Activated CD8-positive, alpha-beta memory T cell treated with anti-CD3 and anti-CD28 coated beads, Interleukin-2, amount 50 U/mL, for 48 hours (primary cell): ENCODE measurements at regions not wholly inside any gene's neighbourhood (a gene's known extent, or its start where the extent isn't known, plus 50 kb on each side); places are given as distances from the start of the nearest gene placed in this dataset.

ENCODE experiments used
- DNase-seq: peaks from one replicate; pipeline ENCODE4 v3.0.0-alpha.2; 2020

GRCh38 chr2:144063602-144064001, 456.3 kb downstream of the ZEB2 start:
- no peak for DNase-seq

DNA sequence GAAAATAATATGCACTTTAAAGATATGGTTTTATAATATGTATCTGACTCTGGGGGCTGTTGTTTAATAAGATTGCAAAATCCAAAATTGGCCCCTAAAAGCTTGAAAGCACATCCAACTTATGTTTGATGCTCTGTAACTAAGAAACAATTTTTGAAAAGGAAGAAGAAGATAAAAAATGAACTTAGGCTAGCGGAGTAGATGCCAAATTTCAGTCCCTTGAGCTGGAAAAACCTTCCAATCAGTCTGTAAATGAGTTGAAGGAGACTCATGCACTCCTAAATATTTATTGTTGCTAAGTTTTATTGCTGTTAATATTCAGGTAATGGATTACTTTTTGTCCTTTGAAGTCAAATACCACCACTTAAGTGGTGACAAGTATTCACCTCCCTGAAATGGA, 465.0 kb downstream of the ZEB2 start:
- DNase-seq, result no peak

- DNase-seq, result no peak
Measured at GRCh38 chr2:144052083-144052482, 467.8 kb downstream of the ZEB2 start.

DNA sequence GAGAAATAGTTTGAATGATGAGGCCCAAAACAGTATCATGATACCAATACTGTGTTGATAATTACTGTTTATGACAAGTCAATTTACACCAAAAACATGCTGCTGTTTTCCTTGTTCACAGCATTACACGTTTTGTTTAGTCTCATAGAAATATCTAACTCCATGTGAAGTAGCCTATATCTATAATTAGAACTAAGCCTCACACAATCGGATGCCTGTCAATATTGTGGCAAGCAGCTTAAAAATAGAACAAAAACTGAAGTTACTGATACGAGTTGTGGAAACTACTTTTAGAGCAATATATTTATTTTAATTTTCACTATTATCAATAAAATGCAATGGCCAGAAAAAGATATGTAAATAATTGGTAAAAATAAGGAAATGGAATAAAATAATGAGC, 470.8 kb downstream of the ZEB2 start:
- no peak for DNase-seq

DNA sequence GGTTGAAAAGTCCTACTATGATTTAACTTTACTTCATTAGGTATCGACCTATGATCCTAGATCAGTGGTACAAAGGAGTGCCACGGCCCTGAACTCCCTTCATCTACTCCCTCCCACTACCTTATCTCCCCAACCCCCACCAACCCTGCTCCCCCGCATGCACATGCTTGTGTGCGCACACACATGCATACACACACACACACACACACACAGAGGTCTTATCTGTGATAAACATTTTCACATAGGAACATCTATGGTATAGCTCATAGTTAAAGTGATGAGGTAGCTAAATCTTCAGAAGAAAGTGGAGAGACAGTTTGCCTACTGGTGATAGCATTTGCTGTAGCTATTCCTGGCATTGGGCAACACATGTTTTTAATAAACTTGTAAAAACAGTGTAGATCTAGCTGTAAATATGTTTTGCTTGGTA, 471.3 kb downstream of the ZEB2 start:
- no peak for DNase-seq

GRCh38 chr2:144042751-144043150, 477.2 kb downstream of the ZEB2 start:
- DNase-seq, result no peak

GRCh38 chr2:144041612-144042011, 478.3 kb downstream of the ZEB2 start:
- no peak for DNase-seq

DNA sequence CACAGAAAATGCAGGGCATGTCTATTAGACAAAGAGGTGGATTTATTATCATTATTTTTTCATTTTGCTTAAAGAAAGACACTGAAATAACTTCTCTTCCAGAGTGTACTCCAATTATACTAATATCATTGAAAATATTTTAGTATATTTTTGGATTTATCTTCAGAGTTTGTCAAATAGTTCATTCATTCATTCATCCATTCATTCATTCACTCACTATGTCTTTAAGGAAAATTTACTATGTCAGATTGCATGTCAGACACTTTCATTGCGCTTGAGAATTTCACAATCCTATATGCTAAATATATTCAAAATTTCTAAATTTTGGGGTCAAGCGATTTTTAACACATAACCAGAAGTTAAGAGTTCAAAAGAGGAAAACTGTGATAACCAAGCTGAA, 479.1 kb downstream of the ZEB2 start:
- DNase-seq, result no peak

DNA sequence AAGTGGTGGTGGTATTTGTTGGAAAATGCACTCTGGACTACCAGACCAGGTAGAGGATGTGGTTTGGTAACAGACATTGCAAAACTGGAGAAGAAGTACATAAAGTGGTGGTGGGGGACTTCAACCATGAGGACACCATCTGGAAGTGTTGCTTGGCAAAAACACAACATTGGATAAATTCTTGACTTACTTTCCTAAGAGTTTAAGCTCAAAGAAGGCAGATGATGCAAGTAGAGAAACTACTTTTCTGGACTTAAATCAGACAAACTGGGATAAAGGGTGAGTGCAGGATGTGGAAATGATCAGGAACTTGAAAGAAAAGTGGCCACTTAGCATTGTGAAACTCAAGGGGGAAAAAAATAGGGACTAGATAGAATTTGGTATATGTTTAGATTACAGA, 487.4 kb downstream of the ZEB2 start:
- DNase-seq, result no peak

DNA sequence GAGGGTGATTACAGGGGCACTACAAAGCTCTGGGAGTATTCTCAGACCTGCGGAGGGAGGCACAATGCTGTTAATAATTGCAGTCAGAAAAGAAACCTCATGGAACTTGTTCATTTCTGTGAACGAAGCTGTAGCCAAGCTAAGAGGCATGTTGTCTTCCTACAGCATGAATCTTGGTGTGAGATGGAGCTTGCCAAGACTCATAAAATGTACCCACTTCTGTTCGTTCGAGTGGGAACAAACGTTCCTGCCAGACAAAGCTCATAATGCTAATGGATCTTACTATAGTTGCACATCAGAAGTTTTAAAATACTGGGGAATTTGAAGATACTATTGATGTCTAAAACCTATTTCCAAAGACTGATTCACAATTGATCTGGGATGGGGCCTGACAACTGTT, 489.1 kb downstream of the ZEB2 start:
- DNase-seq, result no peak

DNA sequence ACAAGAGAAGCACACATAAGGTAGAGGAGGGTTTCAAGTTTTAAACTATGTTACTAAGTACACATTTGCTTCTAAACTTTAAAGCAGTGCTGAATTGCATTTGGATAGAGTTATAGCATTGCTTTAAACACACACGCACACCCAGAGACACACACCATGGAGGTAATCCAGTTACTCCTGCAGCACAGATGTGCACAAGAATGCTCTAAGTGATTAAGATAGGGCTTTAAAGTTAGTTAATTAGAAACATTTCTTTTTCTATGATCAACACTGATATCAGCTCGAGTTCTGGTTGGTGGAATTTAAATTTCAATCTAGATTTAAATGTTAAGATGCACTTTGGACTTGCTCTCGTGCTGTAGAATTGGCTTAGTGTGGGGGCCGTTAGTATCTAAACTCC, 492.3 kb downstream of the ZEB2 start:
- DNase-seq, result no peak

DNA sequence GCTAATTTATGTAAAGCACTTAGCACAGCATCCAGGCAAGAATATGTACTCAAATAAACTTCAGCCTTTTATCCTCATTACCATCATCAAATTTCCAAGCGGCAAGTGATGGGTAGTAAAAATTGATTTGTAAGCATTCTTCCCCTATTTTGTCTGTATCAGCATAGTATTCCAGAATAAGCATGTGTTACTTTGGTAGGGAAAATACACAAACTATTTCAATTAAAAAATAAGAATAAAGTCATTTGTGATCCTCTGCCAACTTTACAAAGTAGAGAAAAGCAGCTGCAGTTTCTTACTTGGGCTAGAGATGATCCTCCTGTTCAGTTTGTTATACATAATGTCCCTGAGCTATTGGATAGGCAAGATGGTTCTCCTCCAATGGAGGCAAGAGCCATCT, 493.2 kb downstream of the ZEB2 start:
- no peak for DNase-seq

DNA sequence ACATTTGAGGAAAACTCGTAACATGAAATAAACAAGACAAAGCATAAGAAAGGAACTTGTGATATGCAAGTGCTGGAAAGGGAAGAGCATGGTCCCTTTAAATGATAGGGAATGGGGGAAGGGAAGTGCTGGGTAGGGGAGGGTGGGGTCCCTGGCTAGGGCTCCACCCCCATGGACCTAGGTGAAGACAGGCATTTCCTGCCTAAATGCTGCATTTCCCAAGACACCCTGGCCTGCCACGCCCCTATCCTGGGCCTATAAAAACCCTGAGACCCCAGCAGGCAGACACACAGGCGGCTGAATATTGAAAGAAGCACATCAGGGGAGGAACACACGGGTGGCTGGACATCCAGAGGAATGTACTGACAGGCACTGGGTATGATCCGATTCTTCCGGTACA, 499.9 kb downstream of the ZEB2 start:
- DNase-seq, result no peak

- DNase-seq, result no peak
Measured at GRCh38 chr2:144015655-144016245, 504.2 kb downstream of the ZEB2 start.

- DNase-seq, result no peak
Measured at GRCh38 chr2:144015036-144015435, 504.9 kb downstream of the ZEB2 start.

DNA sequence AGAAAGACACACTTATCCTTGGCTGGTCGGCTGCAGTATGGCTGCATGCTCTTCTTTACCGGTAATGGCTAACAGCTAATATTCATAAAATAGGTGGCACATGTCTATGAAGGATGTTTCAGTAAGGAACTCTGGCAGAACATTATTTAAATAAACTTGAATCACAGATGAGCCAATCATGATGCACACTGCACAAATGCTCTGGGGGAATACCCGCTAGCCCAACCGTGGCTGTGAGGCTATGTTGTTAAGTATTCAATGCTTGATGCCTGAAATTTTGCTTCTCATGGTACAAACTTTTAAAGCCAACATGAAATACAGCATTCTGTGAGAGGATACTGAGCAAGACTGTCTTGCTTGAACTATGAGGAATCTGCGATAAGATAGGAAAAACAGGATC, 505.8 kb downstream of the ZEB2 start:
- DNase-seq, result no peak

DNA sequence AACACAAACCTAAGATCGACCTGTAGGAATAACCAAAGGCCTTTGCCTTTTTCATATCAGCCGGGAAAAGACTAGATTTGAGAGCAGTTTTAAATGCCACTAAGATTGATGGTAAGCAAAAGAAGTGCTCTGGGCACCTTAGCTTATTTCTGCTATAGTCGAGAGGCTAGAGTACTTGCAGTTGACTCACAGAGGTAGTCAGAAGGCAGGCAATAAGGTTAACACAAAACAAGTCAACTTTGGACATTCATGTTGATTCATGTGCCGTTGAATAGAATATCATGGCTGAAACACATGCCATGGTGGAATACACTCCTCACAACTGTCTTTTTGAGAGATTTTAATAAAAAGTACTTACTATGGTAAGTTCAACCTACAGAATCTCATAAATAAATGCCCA, 507.6 kb downstream of the ZEB2 start:
- DNase-seq, result no peak

GRCh38 chr2:144011553-144011952, 508.4 kb downstream of the ZEB2 start:
- DNase-seq, result no peak

GRCh38 chr2:144011098-144011497, 508.8 kb downstream of the ZEB2 start:
- no peak for DNase-seq

GRCh38 chr2:144010096-144010836, 509.7 kb downstream of the ZEB2 start:
- no peak for DNase-seq

- no peak for DNase-seq
Measured at GRCh38 chr2:144006139-144006538, 513.8 kb downstream of the ZEB2 start.

GRCh38 chr2:144004742-144005141, 515.2 kb downstream of the ZEB2 start:
- no peak for DNase-seq

DNA sequence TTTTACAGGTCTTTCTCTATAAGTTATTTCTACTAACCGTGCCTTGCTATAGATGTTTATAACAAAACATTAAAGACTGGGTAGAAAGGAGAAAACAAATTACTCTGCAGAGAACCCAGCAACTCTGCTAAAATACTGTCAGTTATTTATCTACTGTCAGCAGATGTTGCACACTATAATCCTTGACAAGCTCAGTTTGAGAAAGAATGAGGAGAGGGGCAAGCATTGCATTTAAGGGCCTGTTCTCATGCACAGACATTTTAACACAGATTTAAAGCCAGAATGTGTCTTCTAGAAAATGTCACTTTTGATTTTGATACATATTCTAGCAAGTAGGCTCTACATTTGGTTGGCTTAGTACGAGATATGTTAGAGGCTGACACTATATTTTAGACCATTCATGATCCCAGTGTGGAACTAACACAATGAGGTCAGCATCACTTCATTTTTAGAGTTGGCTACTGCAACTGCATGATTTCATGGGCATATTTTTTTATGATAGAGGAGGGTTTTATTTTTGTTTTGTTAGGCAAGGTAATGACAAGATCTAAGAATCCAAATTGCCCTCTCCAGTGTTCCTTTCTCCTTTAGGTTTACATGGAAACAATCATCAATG, 516.4 kb downstream of the ZEB2 start:
- DNase-seq, result no peak

GRCh38 chr2:143996974-143997373, 522.9 kb downstream of the ZEB2 start:
- DNase-seq, result no peak

GRCh38 chr2:143994961-143995360, 525.0 kb downstream of the ZEB2 start:
- no peak for DNase-seq
